ENCODE measurements at regions not wholly inside any gene's neighbourhood (a gene's known extent, or its start where the extent isn't known, plus 50 kb on each side); places are given as distances from the start of the nearest gene placed in this dataset.
A peak's percentile ranks its signal among the peaks of the same experiment; 100 is the strongest.

GRCh38 chr18:75358928-75359327, 68.6 kb downstream of the SMIM21 start:
- no peak overlapping the region for H3K27ac ChIP-seq (ENCODE audit: low read depth, low read length)
- no peak overlapping the region for H3K4me3 ChIP-seq (ENCODE audit: low read length)
- H3K36me3 ChIP-seq (ENCODE audit: insufficient read depth, low read length), result no peaks in the 10 kb centered on the region
- no peaks in the 10 kb centered on the region for H3K4me1 ChIP-seq (ENCODE audit: insufficient read depth, low read length)
- H3K9ac ChIP-seq (ENCODE audit: low read depth, low read length), result no peak overlapping the region
- peaks cover 32% of the 10 kb centered on the region for H3K9me3 ChIP-seq (ENCODE audit: insufficient read depth, low read depth, low read length)
- H3K27me3 ChIP-seq (ENCODE audit: insufficient read depth, low read length), result no peaks in the 10 kb centered on the region
- 92% methylated on average over 7 of the region's 7 CpGs for WGBS

- no peak overlapping the region for H3K27ac ChIP-seq (ENCODE audit: low read depth, low read length)
- WGBS, result 47% methylated on average over 2 of the region's 2 CpGs
- H3K27me3 ChIP-seq (ENCODE audit: insufficient read depth, low read length), result no peaks in the 10 kb centered on the region
- H3K36me3 ChIP-seq (ENCODE audit: insufficient read depth, low read length), result no peaks in the 10 kb centered on the region
- H3K9ac ChIP-seq (ENCODE audit: low read depth, low read length), result no peak overlapping the region
- peaks cover 13% of the 10 kb centered on the region for H3K4me1 ChIP-seq (ENCODE audit: insufficient read depth, low read length)
- no peak overlapping the region for H3K4me3 ChIP-seq (ENCODE audit: low read length)
- H3K9me3 ChIP-seq (ENCODE audit: insufficient read depth, low read depth, low read length), result peaks cover 55% of the 10 kb centered on the region
Measured at GRCh38 chr18:75353357-75353756, 74.1 kb downstream of the SMIM21 start.

DNA sequence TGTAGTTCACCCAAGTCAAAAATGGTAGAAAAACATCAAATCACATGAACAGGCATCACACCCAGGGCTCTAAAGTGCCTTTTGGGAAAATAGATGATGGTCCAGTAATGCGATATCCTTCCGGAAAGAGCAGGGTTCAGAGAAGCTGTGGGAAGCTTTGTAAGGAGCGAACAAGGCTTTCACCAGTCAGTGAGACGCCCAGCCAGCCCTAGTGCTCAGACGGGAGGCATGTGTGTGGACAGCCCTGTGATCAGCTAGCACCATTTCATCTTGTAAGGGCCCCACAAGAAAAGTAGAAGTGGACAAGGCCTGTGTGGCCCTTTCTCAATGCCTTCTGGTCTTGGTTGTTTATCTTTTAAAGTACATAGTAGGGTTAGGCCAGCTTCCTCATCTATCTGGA, 76.1 kb downstream of the SMIM21 start:
- no peaks in the 10 kb centered on the region for H3K27me3 ChIP-seq (ENCODE audit: insufficient read depth, low read length)
- H3K27ac ChIP-seq (ENCODE audit: low read depth, low read length), result no peak overlapping the region
- no peaks in the 10 kb centered on the region for H3K36me3 ChIP-seq (ENCODE audit: insufficient read depth, low read length)
- peaks cover 47% of the 10 kb centered on the region for H3K9me3 ChIP-seq (ENCODE audit: insufficient read depth, low read depth, low read length)
- peaks cover 13% of the 10 kb centered on the region for H3K4me1 ChIP-seq (ENCODE audit: insufficient read depth, low read length)
- H3K4me3 ChIP-seq (ENCODE audit: low read length), result no peak overlapping the region
- 94% methylated on average over 5 of the region's 5 CpGs for WGBS
- no peak overlapping the region for H3K9ac ChIP-seq (ENCODE audit: low read depth, low read length)

DNA sequence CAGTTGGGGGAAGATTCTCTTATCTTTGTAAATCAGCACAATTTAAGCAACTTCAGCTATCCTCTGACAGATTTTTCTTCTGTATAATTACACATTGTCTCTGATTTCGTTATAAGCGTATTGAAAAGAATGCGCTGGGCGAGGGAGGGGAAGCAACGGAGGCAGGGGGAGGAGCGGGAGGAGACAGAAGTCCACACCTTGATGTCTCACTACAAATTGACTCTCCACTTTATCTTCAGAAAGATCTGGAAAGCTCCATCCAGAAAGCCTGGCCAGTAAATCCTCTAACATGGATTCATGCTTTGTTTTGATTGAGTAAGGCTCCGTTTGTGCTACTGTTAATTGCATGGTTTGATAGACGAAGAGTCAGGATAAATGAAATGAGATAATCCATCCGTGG, 76.6 kb downstream of the SMIM21 start:
- 82% methylated on average over 3 of the region's 9 CpGs for WGBS
- Histone ChIP-seq H3K9ac (ENCODE audit: low read depth, low read length) (no peak overlapping the region), H3K36me3 (ENCODE audit: insufficient read depth, low read length) (no peaks in the 10 kb centered on the region), H3K4me1 (ENCODE audit: insufficient read depth, low read length) (peaks cover 13% of the 10 kb centered on the region), H3K4me3 (ENCODE audit: low read length) (no peak overlapping the region), H3K27ac (ENCODE audit: low read depth, low read length) (peak overlapping the region; percentile 21; the same call in 1 of the 2 replicates), H3K9me3 (ENCODE audit: insufficient read depth, low read depth, low read length) (peaks cover 42% of the 10 kb centered on the region), H3K27me3 (ENCODE audit: insufficient read depth, low read length) (no peaks in the 10 kb centered on the region)

GRCh38 chr18:75350512-75350839, 77.0 kb downstream of the SMIM21 start:
- WGBS, result 17% methylated on average over 3 of the region's 3 CpGs
- H3K36me3 ChIP-seq (ENCODE audit: insufficient read depth, low read length), result no peaks in the 10 kb centered on the region
- peaks cover 13% of the 10 kb centered on the region for H3K4me1 ChIP-seq (ENCODE audit: insufficient read depth, low read length)
- H3K4me3 ChIP-seq (ENCODE audit: low read length), result no peak overlapping the region
- 0 out of 2 replicates have a peak overlapping the region, but pooled peaks have one; percentile 21 for H3K27ac ChIP-seq (ENCODE audit: low read depth, low read length)
- no peak overlapping the region for H3K9ac ChIP-seq (ENCODE audit: low read depth, low read length)
- no peaks in the 10 kb centered on the region for H3K27me3 ChIP-seq (ENCODE audit: insufficient read depth, low read length)
- H3K9me3 ChIP-seq (ENCODE audit: insufficient read depth, low read depth, low read length), result peaks cover 38% of the 10 kb centered on the region

GRCh38 chr18:75349668-75350511, 77.6 kb downstream of the SMIM21 start:
- Histone ChIP-seq H3K27ac (ENCODE audit: low read depth, low read length) (no peak overlapping the region; the same call in 1 of the 2 replicates), H3K9me3 (ENCODE audit: insufficient read depth, low read depth, low read length) (peaks cover 33% of the 10 kb centered on the region), H3K9ac (ENCODE audit: low read depth, low read length) (no peak overlapping the region), H3K27me3 (ENCODE audit: insufficient read depth, low read length) (no peaks in the 10 kb centered on the region), H3K4me3 (ENCODE audit: low read length) (no peak overlapping the region), H3K36me3 (ENCODE audit: insufficient read depth, low read length) (no peaks in the 10 kb centered on the region), H3K4me1 (ENCODE audit: insufficient read depth, low read length) (peaks cover 13% of the 10 kb centered on the region)
- 51% methylated on average over 17 of the region's 18 CpGs for WGBS

GRCh38 chr18:75346671-75347070, 80.8 kb downstream of the SMIM21 start:
- no peak overlapping the region for H3K27ac ChIP-seq (ENCODE audit: low read depth, low read length)
- no peak overlapping the region for H3K4me3 ChIP-seq (ENCODE audit: low read length)
- H3K9ac ChIP-seq (ENCODE audit: low read depth, low read length), result no peak overlapping the region
- H3K4me1 ChIP-seq (ENCODE audit: insufficient read depth, low read length), result peaks cover 22% of the 10 kb centered on the region
- H3K27me3 ChIP-seq (ENCODE audit: insufficient read depth, low read length), result no peaks in the 10 kb centered on the region
- H3K9me3 ChIP-seq (ENCODE audit: insufficient read depth, low read depth, low read length), result 0 out of 2 replicates have a peak, but pooled peaks cover under 1% of the 10 kb centered on the region
- no peaks in the 10 kb centered on the region for H3K36me3 ChIP-seq (ENCODE audit: insufficient read depth, low read length)
- 84% methylated on average over 6 of the region's 6 CpGs for WGBS

GRCh38 chr18:75344615-75345014, 82.9 kb downstream of the SMIM21 start:
- 83% methylated on average over 7 of the region's 7 CpGs for WGBS
- H3K27ac ChIP-seq (ENCODE audit: low read depth, low read length), result no peak overlapping the region
- no peak overlapping the region for H3K9ac ChIP-seq (ENCODE audit: low read depth, low read length)

DNA sequence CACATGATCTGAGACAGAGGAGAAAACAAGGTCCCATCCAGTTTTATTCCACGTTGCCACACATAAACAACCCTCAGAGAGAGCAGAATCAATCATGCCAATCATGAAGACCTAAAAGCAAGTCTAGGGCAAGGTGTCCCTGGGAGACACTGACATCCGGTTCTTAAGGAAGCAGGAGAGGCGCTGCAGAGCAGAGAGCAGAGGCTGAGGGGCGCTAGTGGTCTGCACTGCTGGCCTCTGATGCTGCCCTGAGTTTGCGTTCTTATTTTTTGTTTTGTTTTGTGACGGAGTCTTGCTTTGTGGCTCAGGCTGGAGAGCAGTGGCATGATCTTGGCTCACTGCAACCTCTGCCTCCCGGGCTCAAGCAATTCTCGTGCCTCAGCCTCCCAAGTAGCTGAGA, 83.3 kb downstream of the SMIM21 start:
- H3K4me1 ChIP-seq (ENCODE audit: insufficient read depth, low read length), result peaks cover 12% of the 10 kb centered on the region

More at GRCh38 chr18:75344615-75345014, 82.9 kb downstream of the SMIM21 start:
- Histone ChIP-seq H3K27me3 (ENCODE audit: insufficient read depth, low read length) (no peaks in the 10 kb centered on the region), H3K9me3 (ENCODE audit: insufficient read depth, low read depth, low read length) (no peaks in the 10 kb centered on the region), H3K4me3 (ENCODE audit: low read length) (no peak overlapping the region), H3K36me3 (ENCODE audit: insufficient read depth, low read length) (no peaks in the 10 kb centered on the region), H3K4me1 (ENCODE audit: insufficient read depth, low read length) (peaks cover 12% of the 10 kb centered on the region)

DNA sequence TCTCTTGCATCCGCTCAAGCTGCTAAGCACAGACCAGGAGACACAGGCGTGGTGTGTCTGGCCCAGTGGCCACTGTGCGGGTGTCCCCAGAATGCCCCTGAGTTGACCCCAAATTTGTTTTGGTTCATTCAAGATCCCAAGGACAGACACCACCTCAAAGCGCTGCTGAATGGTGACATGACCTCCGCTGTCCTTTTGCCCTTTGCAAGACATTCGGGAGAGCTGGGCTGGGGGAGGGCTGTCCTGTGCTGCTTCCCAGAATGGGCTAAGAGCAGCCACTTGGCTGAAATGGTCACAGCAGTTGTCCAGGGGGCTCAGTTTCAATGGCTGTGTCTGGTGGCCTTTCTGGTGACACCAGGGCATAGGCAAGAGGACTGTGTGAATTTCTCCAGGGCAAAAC, 84.1 kb downstream of the SMIM21 start:
- WGBS, result 87% methylated on average over 6 of the region's 6 CpGs
- no peak overlapping the region for H3K4me3 ChIP-seq (ENCODE audit: low read length)
- no peak overlapping the region for H3K27ac ChIP-seq (ENCODE audit: low read depth, low read length)
- H3K9ac ChIP-seq (ENCODE audit: low read depth, low read length), result no peak overlapping the region
- H3K27me3 ChIP-seq (ENCODE audit: insufficient read depth, low read length), result no peaks in the 10 kb centered on the region
- peaks cover 12% of the 10 kb centered on the region for H3K4me1 ChIP-seq (ENCODE audit: insufficient read depth, low read length)
- no peaks in the 10 kb centered on the region for H3K36me3 ChIP-seq (ENCODE audit: insufficient read depth, low read length)
- H3K9me3 ChIP-seq (ENCODE audit: insufficient read depth, low read depth, low read length), result no peaks in the 10 kb centered on the region

More for the DNA sequence above, 83.3 kb downstream of the SMIM21 start:
- 96% methylated on average over 8 of the region's 8 CpGs for WGBS
- Histone ChIP-seq H3K27ac (ENCODE audit: low read depth, low read length) (no peak overlapping the region), H3K36me3 (ENCODE audit: insufficient read depth, low read length) (no peaks in the 10 kb centered on the region), H3K4me3 (ENCODE audit: low read length) (no peak overlapping the region), H3K9me3 (ENCODE audit: insufficient read depth, low read depth, low read length) (no peaks in the 10 kb centered on the region), H3K9ac (ENCODE audit: low read depth, low read length) (no peak overlapping the region), H3K27me3 (ENCODE audit: insufficient read depth, low read length) (no peaks in the 10 kb centered on the region)

GRCh38 chr18:75341897-75342296, 85.6 kb downstream of the SMIM21 start:
- no peaks in the 10 kb centered on the region for H3K27me3 ChIP-seq (ENCODE audit: insufficient read depth, low read length)
- no peaks in the 10 kb centered on the region for H3K9me3 ChIP-seq (ENCODE audit: insufficient read depth, low read depth, low read length)
- H3K27ac ChIP-seq (ENCODE audit: low read depth, low read length), result no peak overlapping the region
- no peaks in the 10 kb centered on the region for H3K36me3 ChIP-seq (ENCODE audit: insufficient read depth, low read length)
- peaks cover 12% of the 10 kb centered on the region for H3K4me1 ChIP-seq (ENCODE audit: insufficient read depth, low read length)
- WGBS, result 92% methylated on average over 6 of the region's 6 CpGs
- no peak overlapping the region for H3K4me3 ChIP-seq (ENCODE audit: low read length)
- no peak overlapping the region for H3K9ac ChIP-seq (ENCODE audit: low read depth, low read length)

All from HUES64 (cell line).